AG09309 (cell line): ENCODE measurements at regions not wholly inside any gene's neighbourhood (a gene's known extent, or its start where the extent isn't known, plus 50 kb on each side); places are given as distances from the start of the nearest gene placed in this dataset.
"Not testable (repeated sequence)": the region's sequence is repeated elsewhere in the genome, so short reads cannot be mapped to it uniquely, and the experiment has no call there.

Source experiments
- DNase-seq: peaks from one replicate; pipeline ENCODE4 v3.0.0-alpha.2; 2010; ENCODE audit warnings: low read depth
- H3K4me3 ChIP-seq: 2 replicates; pipeline ENCODE4 v1.5.1; 2011; ENCODE audit warnings: mild to moderate bottlenecking, low read depth, low read length, moderate library complexity; ENCODE audit not compliant: control insufficient read depth
- TF ChIP-seq, protein P1 (sequence below): IDR thresholded peaks from 2 replicates; pipeline ENCODE4 v1.5.1; 2011; ENCODE audit warnings: mild to moderate bottlenecking, low read depth, low read length, inconsistent platforms; ENCODE audit not compliant: insufficient read depth, control insufficient read depth; ENCODE audit errors: missing control alignments

DNA sequence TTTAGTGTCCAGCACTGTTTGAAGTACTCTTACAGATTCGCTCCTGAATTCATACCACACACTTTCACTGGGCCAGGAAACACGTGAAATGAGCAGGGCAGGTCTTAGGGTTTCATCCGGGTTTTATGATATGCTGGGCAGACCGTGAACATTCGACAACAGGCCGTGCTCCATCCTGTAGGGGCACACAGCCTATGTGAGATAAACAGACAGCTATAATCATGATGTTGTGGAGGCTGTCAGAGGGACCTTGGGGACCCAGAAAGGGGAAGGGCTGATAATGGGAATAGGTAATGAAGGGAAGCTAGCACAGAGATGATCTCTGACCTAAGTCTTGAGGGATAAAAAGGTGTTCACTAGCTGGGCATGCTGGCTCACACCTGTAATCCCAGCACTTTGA, 110.4 kb downstream of the RIN2 start:
- no peak for DNase-seq
- TF ChIP-seq, protein P1, sequence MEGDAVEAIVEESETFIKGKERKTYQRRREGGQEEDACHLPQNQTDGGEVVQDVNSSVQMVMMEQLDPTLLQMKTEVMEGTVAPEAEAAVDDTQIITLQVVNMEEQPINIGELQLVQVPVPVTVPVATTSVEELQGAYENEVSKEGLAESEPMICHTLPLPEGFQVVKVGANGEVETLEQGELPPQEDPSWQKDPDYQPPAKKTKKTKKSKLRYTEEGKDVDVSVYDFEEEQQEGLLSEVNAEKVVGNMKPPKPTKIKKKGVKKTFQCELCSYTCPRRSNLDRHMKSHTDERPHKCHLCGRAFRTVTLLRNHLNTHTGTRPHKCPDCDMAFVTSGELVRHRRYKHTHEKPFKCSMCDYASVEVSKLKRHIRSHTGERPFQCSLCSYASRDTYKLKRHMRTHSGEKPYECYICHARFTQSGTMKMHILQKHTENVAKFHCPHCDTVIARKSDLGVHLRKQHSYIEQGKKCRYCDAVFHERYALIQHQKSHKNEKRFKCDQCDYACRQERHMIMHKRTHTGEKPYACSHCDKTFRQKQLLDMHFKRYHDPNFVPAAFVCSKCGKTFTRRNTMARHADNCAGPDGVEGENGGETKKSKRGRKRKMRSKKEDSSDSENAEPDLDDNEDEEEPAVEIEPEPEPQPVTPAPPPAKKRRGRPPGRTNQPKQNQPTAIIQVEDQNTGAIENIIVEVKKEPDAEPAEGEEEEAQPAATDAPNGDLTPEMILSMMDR: no peak

DNA sequence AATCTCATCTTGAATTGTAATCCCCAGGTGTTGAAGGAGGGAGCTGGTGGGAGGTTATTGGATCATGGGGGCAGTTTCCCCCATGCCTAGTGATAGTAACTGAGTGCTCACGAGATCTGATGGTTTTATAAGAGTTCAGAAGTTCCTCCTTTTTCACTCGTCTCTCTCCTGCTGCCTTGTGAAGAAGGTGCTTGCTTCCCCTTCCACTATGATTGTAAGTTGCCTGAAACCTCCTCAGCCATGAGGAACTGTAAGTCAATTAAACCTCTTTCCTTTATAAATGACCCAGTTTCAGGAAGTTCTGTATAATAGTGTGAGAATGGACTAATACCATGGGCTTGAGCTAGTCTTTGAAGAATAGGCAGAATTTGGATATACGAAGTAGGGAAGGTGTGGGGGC, 113.9 kb downstream of the RIN2 start:
- TF ChIP-seq, protein P1: no peak

More for the DNA sequence above, 110.4 kb downstream of the RIN2 start:
- no peak overlapping the region for H3K4me3 ChIP-seq

DNA sequence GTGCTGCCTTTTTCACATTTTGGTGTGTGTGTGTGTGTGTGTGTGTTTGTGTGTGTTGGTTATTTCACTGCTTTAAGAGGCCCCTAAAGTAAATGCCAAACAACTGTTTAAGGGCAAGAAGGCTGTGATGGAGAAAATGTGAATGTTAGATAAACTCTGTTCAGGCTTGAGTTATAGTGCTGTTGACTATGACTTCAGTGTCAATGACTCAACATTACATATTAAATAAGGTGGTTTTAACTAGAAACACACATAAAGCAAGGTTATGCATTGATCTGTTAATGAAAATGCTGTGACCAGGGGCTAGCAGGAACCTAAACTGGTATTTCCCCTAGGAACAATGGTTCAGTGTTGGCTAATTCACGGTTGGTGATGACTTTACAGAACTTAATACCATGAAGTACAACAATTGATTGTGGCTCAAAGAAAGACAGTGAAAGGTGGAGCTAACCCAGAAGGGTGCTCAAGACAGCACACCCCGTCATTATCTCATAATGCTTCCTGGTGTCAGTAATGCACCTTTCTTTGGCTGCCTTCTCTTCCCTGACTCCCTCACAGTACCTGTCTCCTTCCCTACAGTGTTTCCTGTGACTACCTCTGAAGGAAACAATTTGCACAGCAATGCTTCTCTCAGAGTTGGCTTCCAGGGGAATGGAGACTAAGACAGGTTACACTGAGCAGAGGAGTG, 116.1 kb downstream of the RIN2 start:
- no peak for DNase-seq
- TF ChIP-seq, protein P1: no peak
- H3K4me3 ChIP-seq: no peak overlapping the region

More for the DNA sequence above, 113.9 kb downstream of the RIN2 start:
- DNase-seq: no peak
- no peak overlapping the region for H3K4me3 ChIP-seq

DNA sequence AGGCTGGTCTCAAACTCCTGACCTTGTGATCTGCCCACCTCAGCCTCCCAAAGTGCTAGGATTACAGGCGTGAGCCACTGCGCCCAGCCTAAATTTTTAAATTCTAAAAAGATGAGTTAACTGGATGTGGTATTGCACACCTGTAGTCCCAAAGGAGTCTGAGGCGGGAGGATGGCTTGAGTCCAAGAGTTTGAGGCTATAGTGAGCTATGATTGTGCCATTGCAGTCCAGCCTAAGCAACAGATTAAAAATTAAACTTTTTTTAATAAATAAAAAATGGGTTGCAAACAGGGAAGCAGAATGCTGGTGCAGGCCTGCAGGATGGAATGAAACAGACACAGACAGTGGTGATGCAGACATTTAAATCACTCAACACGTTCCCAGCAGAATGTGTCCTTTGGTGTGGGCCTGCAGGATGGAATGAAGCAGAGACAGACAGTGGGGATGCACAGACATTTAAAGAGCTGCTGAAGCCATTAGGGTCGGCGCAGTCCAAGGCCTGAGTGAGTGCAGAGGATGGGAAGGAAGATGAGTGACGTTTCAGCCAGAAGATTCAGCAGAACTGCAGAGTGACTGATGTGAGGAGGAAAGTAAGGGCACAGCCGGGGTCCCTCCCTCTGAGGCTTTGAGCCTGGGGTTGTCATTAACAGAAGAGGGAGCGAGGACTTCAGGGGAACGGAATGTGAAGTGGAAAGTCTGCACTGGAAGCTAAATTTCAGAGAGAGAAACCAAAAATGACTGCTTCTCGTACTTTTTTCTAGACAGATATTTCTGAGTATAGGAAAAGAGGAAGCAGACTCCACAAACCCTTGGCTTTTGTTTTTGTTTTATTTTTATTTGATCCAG, 117.5 kb downstream of the RIN2 start:
- TF ChIP-seq, protein P1: no peak
- no peak for DNase-seq

DNA sequence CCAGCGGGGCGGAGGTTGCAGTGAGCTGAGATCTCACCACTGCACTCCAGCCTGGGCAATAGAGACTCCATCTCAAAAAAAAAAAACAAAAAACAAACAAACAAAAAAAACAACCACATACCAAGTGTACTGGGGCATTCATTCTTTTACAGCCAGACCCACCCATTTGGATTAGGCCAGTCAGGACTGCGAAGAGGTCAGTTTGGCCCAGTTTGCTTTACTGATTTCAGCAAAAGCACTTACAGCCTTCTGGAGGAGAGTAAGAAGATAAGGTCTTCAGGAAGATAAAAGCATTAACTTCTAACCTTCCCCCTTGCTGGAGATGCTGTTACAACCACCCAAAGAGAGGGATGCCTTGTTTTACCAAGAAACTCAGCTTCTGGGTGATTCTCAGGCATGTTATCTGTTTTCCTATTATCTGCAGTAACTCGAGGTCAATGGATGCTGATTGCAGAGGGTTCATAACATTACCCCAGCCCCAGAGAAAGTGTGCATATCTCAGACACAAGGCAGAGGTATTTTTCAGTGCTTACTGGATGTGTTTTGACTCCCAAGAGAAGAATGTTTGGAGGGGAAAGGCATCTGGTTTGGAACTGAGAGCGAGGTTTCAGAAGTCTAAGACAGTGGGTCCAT, 118.9 kb downstream of the RIN2 start:
- TF ChIP-seq, protein P1: no peak
- H3K4me3 ChIP-seq: no peak overlapping the region
- DNase-seq: no peak

More for the DNA sequence above, 117.5 kb downstream of the RIN2 start:
- H3K4me3 ChIP-seq: no peak overlapping the region

DNA sequence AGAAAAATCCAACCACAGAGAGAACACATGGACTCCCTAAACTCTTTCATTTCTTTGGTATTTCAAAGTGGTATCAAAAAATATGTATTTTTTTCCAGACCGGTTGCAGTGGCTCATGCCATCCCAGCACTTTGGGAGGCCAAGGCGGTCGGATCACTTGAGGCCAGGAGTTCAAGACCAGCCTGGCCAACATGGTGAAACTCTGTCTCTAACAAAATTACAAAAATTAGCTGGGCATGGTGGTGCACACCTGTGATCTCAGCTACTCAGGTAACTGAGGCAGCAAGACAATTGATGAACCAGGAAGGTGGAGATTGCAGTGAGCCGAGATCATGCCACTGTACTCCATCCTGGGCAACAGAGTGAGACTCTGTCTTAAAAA, 121.8 kb downstream of the RIN2 start:
- not testable (repeated sequence) for DNase-seq, H3K4me3 ChIP-seq

DNA sequence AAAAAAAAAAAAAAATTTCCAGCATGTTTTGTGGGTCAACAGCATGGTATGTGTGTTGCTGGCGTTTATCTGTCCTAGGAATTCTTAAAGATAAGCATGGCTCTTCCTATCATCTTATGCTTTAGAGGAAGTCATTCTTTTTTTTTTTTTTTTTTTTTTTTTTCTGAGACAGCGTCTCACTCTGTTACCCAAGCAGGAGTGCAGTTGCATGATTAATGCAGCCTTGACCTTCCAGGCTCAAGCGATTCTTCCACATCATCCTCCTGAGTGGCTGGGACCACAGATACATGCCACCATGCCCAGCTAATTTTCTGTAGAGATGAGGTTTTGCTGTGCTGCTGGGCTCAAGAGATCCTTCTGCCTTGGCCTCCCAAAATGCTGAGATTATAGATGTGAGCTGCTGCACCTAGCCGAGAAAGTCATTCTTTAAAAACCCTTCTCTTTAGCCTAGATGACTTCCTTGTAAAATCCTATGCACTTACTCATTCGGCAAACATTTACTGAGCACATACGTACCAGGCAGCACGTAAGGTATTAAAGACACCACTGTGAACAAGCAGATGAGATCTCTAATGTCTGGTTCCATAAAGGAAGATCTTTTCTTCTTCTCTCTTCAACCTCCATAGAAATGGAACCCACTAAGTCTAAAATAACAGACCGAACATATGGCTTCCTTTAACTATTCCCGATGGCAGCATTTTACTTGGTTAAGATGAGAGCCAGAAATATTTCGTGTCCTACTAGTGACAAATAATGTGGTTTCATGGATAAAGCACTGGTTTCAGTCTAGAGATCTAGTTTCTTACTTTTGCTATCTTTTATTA, 122.4 kb downstream of the RIN2 start:
- H3K4me3 ChIP-seq: no peak overlapping the region
- DNase-seq: peak; percentile 72
- TF ChIP-seq, protein P1: no peak
